ENCODE measurements at regions not wholly inside any gene's neighbourhood (a gene's known extent, or its start where the extent isn't known, plus 50 kb on each side); places are given as distances from the start of the nearest gene placed in this dataset.

GRCh38 chr1:221069178-221069903, 190.1 kb downstream of the HLX start:
- Histone ChIP-seq H3K9ac (ENCODE audit: low read depth, low read length, poor library complexity) (no peak overlapping the region), H3K27ac (replicated peaks; ENCODE audit: low read length) (no peak overlapping the region), H3K4me3 (ENCODE audit: low read length in 2 of 2) (no peak overlapping the region), H3K4ac (ENCODE audit: low read length) (no peak overlapping the region), H3K23ac (ENCODE audit: low read depth, low read length, poor library complexity) (no peak overlapping the region), H4K91ac (ENCODE audit: low read depth, low read length, poor library complexity) (no peak overlapping the region), H2BK120ac (ENCODE audit: low read depth, low read length) (no peak overlapping the region), H4K8ac (ENCODE audit: low read depth, low read length) (no peak overlapping the region), H3K18ac (ENCODE audit: low read length) (no peak overlapping the region), H3K4me1 (ENCODE audit: control insufficient read depth in 2 of 2, insufficient read depth in 1 of 2, low read depth in 1 of 2, low read length in 2 of 2) (no peaks in the 10 kb centered on the region), H3K27me3 (ENCODE audit: control insufficient read depth in 3 of 3, insufficient read depth in 3 of 3, low read depth in 1 of 3, low read length in 3 of 3) (no peaks in the 10 kb centered on the region), H3K79me1 (ENCODE audit: low read depth, low read length) (no peaks in the 10 kb centered on the region), H3K9me3 (replicated peaks in 1 of 2; ENCODE audit: control insufficient read depth in 2 of 2, insufficient read depth in 1 of 2, low read depth in 1 of 2, low read length in 2 of 2) (no peaks in the 10 kb centered on the region), H3K14ac (ENCODE audit: low read length) (no peak overlapping the region), H2BK12ac (ENCODE audit: low read length) (no peak overlapping the region), H3K36me3 (replicated peaks in 1 of 2; ENCODE audit: control insufficient read depth in 2 of 2, insufficient read depth in 2 of 2, low read length in 2 of 2) (no peaks in the 10 kb centered on the region), H3K4me2 (ENCODE audit: insufficient read depth, low read length, poor library complexity, severe bottlenecking) (no peak overlapping the region), H2BK15ac (ENCODE audit: low read length) (no peak overlapping the region), H2AK5ac (ENCODE audit: low read depth, low read length) (no peak overlapping the region), H2AFZ (ENCODE audit: low read length) (no peak overlapping the region), H2BK5ac (ENCODE audit: low read length) (no peak overlapping the region)
- WGBS, 2 donors (ENCODE audit: extremely low coverage in 2 of 2, insufficient read length in 2 of 2, insufficient replicate concordance in 1 of 2), result no CpG with 5 or more reads among the region's 5 CpGs
- DNase-seq (ENCODE audit: low spot score), result no peak

DNA sequence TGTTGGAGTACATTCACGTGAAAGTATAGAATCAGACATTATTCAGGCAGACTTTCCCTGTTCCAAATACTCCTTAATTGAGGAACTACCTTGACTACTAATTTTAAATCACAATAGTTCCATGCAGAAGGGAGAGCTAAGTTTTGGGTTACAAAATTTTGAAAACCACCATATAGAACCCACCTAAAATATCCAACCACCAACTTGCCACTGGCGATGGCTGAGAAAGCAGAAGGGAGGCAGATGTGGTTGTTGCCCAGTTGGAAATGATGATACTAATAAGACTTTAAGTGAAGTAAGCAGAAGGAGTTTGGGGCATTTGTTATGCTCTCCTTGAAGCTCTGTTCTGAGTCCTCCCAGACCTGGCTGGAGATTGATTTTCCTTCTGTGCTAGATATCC, 190.7 kb downstream of the HLX start:
- Histone ChIP-seq H3K36me3 (replicated peaks in 1 of 2; ENCODE audit: control insufficient read depth in 2 of 2, insufficient read depth in 2 of 2, low read length in 2 of 2) (no peaks in the 10 kb centered on the region), H2BK5ac (ENCODE audit: low read length) (no peak overlapping the region), H3K4me1 (ENCODE audit: control insufficient read depth in 2 of 2, insufficient read depth in 1 of 2, low read depth in 1 of 2, low read length in 2 of 2) (no peaks in the 10 kb centered on the region), H3K4ac (ENCODE audit: low read length) (no peak overlapping the region), H3K14ac (ENCODE audit: low read length) (no peak overlapping the region), H2BK15ac (ENCODE audit: low read length) (no peak overlapping the region), H2BK12ac (ENCODE audit: low read length) (no peak overlapping the region), H3K27ac (replicated peaks; ENCODE audit: low read length) (no peak overlapping the region), H3K27me3 (ENCODE audit: control insufficient read depth in 3 of 3, insufficient read depth in 3 of 3, low read depth in 1 of 3, low read length in 3 of 3) (no peaks in the 10 kb centered on the region), H2AK5ac (ENCODE audit: low read depth, low read length) (no peak overlapping the region), H3K23ac (ENCODE audit: low read depth, low read length, poor library complexity) (no peak overlapping the region), H3K4me3 (ENCODE audit: low read length in 2 of 2) (no peak overlapping the region), H2BK120ac (ENCODE audit: low read depth, low read length) (no peak overlapping the region), H3K4me2 (ENCODE audit: insufficient read depth, low read length, poor library complexity, severe bottlenecking) (no peak overlapping the region), H2AFZ (ENCODE audit: low read length) (no peak overlapping the region), H4K91ac (ENCODE audit: low read depth, low read length, poor library complexity) (no peak overlapping the region), H3K79me1 (ENCODE audit: low read depth, low read length) (no peaks in the 10 kb centered on the region), H3K9me3 (replicated peaks in 1 of 2; ENCODE audit: control insufficient read depth in 2 of 2, insufficient read depth in 1 of 2, low read depth in 1 of 2, low read length in 2 of 2) (no peaks in the 10 kb centered on the region), H3K9ac (ENCODE audit: low read depth, low read length, poor library complexity) (no peak overlapping the region), H4K8ac (ENCODE audit: low read depth, low read length) (no peak overlapping the region), H3K18ac (ENCODE audit: low read length) (no peak overlapping the region)
- WGBS, 2 donors (ENCODE audit: extremely low coverage in 2 of 2, insufficient read length in 2 of 2, insufficient replicate concordance in 1 of 2), result no CpG with 5 or more reads among the region's 2 CpGs
- DNase-seq (ENCODE audit: low spot score), result no peak

DNA sequence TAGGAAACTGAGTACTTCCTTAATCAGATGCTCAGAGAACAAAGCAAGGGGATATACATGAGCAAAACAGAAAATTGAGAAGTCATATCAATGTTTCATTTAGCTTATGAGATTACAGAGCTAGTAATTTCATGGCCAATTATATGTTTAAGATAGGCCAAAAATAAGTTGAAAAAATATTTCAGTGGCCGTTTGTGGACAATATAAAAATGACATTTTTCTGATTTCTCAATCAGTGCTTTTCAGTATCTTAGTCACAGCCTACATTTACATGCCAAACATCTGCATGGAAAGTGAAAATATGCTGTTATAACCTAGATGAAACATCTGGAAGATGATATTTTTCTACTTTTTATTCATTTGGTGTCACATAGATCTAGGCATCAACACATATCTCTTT, 192.5 kb downstream of the HLX start:
- Histone ChIP-seq H3K4me2 (ENCODE audit: insufficient read depth, low read length, poor library complexity, severe bottlenecking) (no peak overlapping the region), H2BK5ac (ENCODE audit: low read length) (no peak overlapping the region), H3K4me3 (ENCODE audit: low read length in 2 of 2) (no peak overlapping the region), H3K4ac (ENCODE audit: low read length) (no peak overlapping the region), H4K8ac (ENCODE audit: low read depth, low read length) (no peak overlapping the region), H3K14ac (ENCODE audit: low read length) (no peak overlapping the region), H2BK15ac (ENCODE audit: low read length) (no peak overlapping the region), H2AFZ (ENCODE audit: low read length) (no peak overlapping the region), H3K23ac (ENCODE audit: low read depth, low read length, poor library complexity) (no peak overlapping the region), H3K18ac (ENCODE audit: low read length) (no peak overlapping the region), H2BK12ac (ENCODE audit: low read length) (no peak overlapping the region), H3K4me1 (ENCODE audit: control insufficient read depth in 2 of 2, insufficient read depth in 1 of 2, low read depth in 1 of 2, low read length in 2 of 2) (no peaks in the 10 kb centered on the region), H2BK120ac (ENCODE audit: low read depth, low read length) (no peak overlapping the region), H3K36me3 (replicated peaks in 1 of 2; ENCODE audit: control insufficient read depth in 2 of 2, insufficient read depth in 2 of 2, low read length in 2 of 2) (no peaks in the 10 kb centered on the region), H4K91ac (ENCODE audit: low read depth, low read length, poor library complexity) (no peak overlapping the region), H3K9me3 (replicated peaks in 1 of 2; ENCODE audit: control insufficient read depth in 2 of 2, insufficient read depth in 1 of 2, low read depth in 1 of 2, low read length in 2 of 2) (no peaks in the 10 kb centered on the region), H3K27ac (replicated peaks; ENCODE audit: low read length) (no peak overlapping the region), H3K27me3 (ENCODE audit: control insufficient read depth in 3 of 3, insufficient read depth in 3 of 3, low read depth in 1 of 3, low read length in 3 of 3) (no peaks in the 10 kb centered on the region), H3K79me1 (ENCODE audit: low read depth, low read length) (no peaks in the 10 kb centered on the region), H2AK5ac (ENCODE audit: low read depth, low read length) (no peak overlapping the region), H3K9ac (ENCODE audit: low read depth, low read length, poor library complexity) (no peak overlapping the region)
- DNase-seq (ENCODE audit: low spot score), result no peak
- no CpG with 5 or more reads among the region's 1 CpG for WGBS, 2 donors (ENCODE audit: extremely low coverage in 2 of 2, insufficient read length in 2 of 2, insufficient replicate concordance in 1 of 2)

DNA sequence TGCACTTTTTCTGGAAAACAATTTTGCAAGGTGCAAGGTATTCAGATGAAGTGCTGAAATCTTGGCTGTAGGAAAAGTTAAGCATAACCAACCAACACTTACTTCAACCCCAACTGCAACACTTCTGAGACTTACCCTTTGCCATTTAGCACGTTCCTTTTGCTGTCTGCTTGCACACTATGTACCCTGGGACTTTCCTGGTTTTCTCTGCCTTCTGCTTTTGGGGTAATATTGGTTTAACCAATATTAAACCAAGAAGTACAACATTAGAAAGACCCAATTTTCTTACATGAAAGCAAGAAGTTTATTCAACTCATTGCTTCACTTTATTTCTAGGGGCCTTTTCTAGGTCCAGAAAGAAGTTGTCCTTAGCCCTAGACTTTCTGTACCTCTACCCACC, 193.0 kb downstream of the HLX start:
- no peaks in the 10 kb centered on the region for H3K79me1 ChIP-seq (ENCODE audit: low read depth, low read length)
- H3K9me3 ChIP-seq (replicated peaks in 1 of 2; ENCODE audit: control insufficient read depth in 2 of 2, insufficient read depth in 1 of 2, low read depth in 1 of 2, low read length in 2 of 2), result no peaks in the 10 kb centered on the region
- H3K4me1 ChIP-seq (ENCODE audit: control insufficient read depth in 2 of 2, insufficient read depth in 1 of 2, low read depth in 1 of 2, low read length in 2 of 2), result no peaks in the 10 kb centered on the region
- H3K18ac ChIP-seq (ENCODE audit: low read length), result no peak overlapping the region
- no peak overlapping the region for H3K14ac ChIP-seq (ENCODE audit: low read length)
- H3K27me3 ChIP-seq (ENCODE audit: control insufficient read depth in 3 of 3, insufficient read depth in 3 of 3, low read depth in 1 of 3, low read length in 3 of 3), result no peaks in the 10 kb centered on the region
- H2BK15ac ChIP-seq (ENCODE audit: low read length), result no peak overlapping the region
- no peak overlapping the region for H2AK5ac ChIP-seq (ENCODE audit: low read depth, low read length)
- no peak overlapping the region for H2BK120ac ChIP-seq (ENCODE audit: low read depth, low read length)
- H3K36me3 ChIP-seq (replicated peaks in 1 of 2; ENCODE audit: control insufficient read depth in 2 of 2, insufficient read depth in 2 of 2, low read length in 2 of 2), result no peaks in the 10 kb centered on the region
- no peak overlapping the region for H3K4ac ChIP-seq (ENCODE audit: low read length)
- no peak overlapping the region for H3K4me3 ChIP-seq (ENCODE audit: low read length in 2 of 2)
- H2BK5ac ChIP-seq (ENCODE audit: low read length), result no peak overlapping the region
- no peak overlapping the region for H3K27ac ChIP-seq (replicated peaks; ENCODE audit: low read length)
- H3K9ac ChIP-seq (ENCODE audit: low read depth, low read length, poor library complexity), result no peak overlapping the region
- DNase-seq (ENCODE audit: low spot score), result no peak
- no peak overlapping the region for H3K4me2 ChIP-seq (ENCODE audit: insufficient read depth, low read length, poor library complexity, severe bottlenecking)
- H3K23ac ChIP-seq (ENCODE audit: low read depth, low read length, poor library complexity), result no peak overlapping the region
- no peak overlapping the region for H2BK12ac ChIP-seq (ENCODE audit: low read length)
- no peak overlapping the region for H4K8ac ChIP-seq (ENCODE audit: low read depth, low read length)
- H2AFZ ChIP-seq (ENCODE audit: low read length), result no peak overlapping the region
- H4K91ac ChIP-seq (ENCODE audit: low read depth, low read length, poor library complexity), result no peak overlapping the region
- WGBS, 2 donors (ENCODE audit: extremely low coverage in 2 of 2, insufficient read length in 2 of 2, insufficient replicate concordance in 1 of 2), result no CpG with 5 or more reads among the region's 1 CpG

Measured in neuronal stem cell (in vitro differentiated cells).